Lower leg skin (tissue), 3 donors: ENCODE measurements at regions not wholly inside any gene's neighbourhood (a gene's known extent, or its start where the extent isn't known, plus 50 kb on each side); places are given as distances from the start of the nearest gene placed in this dataset.

ENCODE experiments used
- CTCF ChIP-seq, 3 donors: fragments of 450-650 bp; IDR thresholded peaks; one replicate each; pipeline ENCODE4 v1.5.1; 2016; ENCODE audit warnings: antibody characterized with exemption in 3 of 3, mild to moderate bottlenecking in 3 of 3, moderate library complexity in 2 of 3
- POLR2A ChIP-seq, 2 donors: fragments of 450-650 bp; IDR thresholded peaks; one replicate each; pipeline ENCODE4 v1.6.1; 2016 to 2017; ENCODE audit warnings: antibody characterized with exemption in 2 of 2, mild to moderate bottlenecking in 1 of 2, moderate library complexity in 1 of 2

GRCh38 chr12:86712425-86712843, 456.2 kb upstream of the MGAT4C start:
- TF ChIP-seq POLR2A (IDR thresholded peaks at IDR 0.05) (no peak), CTCF (IDR thresholded peaks at IDR 0.05) (no peak)
